ENCODE measurements at regions not wholly inside any gene's neighbourhood (a gene's known extent, or its start where the extent isn't known, plus 50 kb on each side); places are given as distances from the start of the nearest gene placed in this dataset.

DNA sequence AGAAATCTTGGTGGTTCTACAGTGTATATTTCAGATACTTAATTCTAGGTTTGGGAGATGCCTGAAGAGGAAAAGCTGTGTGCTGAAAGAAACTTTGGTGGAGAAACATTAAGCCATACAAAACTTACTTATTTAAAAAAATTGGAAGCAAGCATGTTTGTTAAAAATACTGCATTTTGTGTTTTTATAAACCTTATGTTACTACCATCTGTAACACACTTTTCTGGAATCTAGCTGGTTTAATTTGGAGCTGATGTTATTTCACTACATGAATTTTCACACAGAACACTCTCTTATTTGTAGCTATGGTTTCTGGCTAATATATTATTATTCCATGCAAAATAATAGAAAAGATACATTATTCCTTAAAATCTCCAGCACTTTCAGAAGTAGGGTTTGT, 710.7 kb downstream of the ADGRL2 start:
- no peak for DNase-seq (ENCODE audit: low read depth)

DNA sequence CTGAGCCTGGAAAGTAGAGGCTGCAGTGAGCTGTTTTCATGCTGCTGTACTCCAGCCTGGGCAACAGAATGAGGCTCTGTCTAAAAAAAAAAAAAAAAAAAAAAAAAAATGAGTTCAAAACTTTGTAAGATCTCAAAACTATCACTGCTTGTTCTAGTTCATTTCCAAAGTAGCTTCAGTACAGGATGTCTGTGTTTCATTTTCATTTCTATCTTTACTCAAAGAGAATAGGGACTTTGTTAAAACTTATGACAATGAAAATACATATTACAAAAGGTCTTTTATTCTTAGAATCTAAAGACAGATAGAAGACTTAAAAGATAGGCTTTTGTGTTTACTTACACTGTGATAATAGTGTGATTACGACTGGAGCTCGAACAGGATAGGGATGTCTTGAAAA, 709.7 kb downstream of the ADGRL2 start:
- in situ Hi-C loops (cut with HindIII; ENCODE audit: low pct_unique_long_range_greater_than_20kb, low sequenced_read_pairs) = no loop called here
- no peak for DNase-seq (ENCODE audit: low read depth)

More for the DNA sequence above, 710.7 kb downstream of the ADGRL2 start:
- in situ Hi-C loops (cut with HindIII; ENCODE audit: low pct_unique_long_range_greater_than_20kb, low sequenced_read_pairs) = no loop called here

DNA sequence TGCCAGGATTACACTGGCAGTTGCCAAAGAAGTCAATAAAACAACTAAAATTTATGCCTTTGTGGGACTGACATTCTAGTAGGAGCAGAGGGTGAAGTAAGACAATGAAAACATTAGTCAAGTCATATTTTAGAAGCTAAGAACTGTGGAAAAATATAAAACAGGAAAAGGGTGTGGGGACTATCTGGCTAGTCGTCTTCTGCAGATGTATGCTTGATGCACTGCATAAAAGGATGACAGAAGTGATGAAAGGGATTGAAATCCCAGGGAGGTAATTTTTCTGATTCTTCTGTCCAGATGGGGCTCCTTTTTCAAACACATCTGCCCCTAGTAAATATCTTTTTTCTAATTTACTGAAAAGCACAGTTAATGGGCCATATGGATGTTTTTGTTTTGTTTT, 706.3 kb downstream of the ADGRL2 start:
- DNase-seq (ENCODE audit: low read depth) = no peak
- in situ Hi-C loops (cut with HindIII; ENCODE audit: low pct_unique_long_range_greater_than_20kb, low sequenced_read_pairs) = no loop called here

DNA sequence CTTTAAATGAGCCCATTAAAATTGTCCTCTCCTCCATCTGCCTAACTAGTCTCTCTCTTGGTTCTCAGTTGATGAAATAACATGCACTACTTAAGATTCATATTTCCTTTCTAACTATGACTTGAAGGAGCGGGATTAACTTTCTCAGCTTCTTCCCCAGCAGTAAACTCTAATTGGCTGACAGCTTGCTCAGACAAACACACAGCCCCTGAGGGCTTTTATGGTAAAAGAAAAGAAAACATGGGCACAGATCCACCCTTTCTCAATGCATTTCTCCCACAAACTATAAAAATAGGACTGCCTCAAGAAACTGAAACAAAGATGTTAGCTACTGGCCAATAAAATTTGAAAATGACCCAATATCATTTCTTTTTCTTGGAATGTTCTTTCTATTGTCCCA, 703.1 kb downstream of the ADGRL2 start:
- in situ Hi-C loops (cut with HindIII; ENCODE audit: low pct_unique_long_range_greater_than_20kb, low sequenced_read_pairs) = no loop called here
- DNase-seq (ENCODE audit: low read depth) = no peak

DNA sequence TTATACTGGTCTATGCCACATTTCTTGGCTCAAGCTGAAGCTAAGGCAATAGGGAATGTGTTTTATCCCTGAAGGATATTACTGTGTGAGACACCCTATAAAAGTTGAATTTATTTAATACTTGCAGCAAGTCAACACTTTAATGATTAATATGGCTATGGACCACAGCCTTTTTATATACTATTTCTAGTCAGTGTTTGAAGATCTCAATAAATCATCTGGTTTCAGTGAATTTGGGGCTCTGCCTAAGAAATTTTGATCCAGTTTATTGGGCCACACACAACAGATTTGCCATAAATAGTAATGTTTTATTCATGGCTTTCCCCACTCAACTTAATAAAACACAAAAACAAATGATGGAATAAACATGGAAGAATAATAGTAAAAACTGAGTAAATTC, 698.3 kb downstream of the ADGRL2 start:
- in situ Hi-C loops (cut with HindIII; ENCODE audit: low pct_unique_long_range_greater_than_20kb, low sequenced_read_pairs) = no loop called here
- no peak for DNase-seq (ENCODE audit: low read depth)

DNA sequence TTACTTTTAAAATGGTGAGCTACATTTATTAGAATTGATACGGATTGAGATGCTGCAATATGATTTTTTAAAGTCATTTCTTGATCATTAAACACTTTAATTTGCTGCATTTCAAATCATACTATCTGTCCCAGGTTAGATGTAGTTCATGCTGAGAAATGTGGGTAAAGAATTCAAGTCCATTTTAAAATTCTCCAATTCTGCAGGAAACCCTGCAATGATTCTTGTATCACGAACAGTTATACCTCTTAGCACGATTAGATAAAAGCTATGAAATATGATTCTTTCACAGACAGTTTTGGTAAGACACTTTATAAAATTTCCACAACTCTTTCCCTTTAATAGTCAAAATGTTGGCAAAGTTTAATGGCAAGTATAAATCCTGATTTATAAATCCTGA, 693.4 kb downstream of the ADGRL2 start:
- in situ Hi-C loops (cut with HindIII; ENCODE audit: low pct_unique_long_range_greater_than_20kb, low sequenced_read_pairs) = no loop called here
- no peak for DNase-seq (ENCODE audit: low read depth)

DNA sequence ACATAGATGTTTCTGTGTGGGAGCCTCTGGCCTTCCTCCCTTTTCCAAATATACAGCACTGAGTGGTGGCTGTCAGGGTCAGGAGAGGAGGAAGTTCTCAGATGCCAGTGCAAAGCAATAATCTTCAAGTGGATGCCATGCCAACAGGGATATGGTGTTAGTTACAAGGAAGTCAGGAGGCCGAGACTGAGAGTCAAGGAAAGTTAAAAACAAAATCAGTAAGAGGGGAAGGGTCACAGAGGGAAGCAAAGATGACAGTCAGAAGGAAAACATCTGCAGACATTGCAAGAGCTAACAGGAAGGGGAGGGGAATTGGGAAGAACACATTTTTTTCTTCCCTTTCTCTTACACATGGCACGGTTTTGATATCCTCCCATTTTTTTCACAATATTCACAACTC, 691.4 kb downstream of the ADGRL2 start:
- DNase-seq (ENCODE audit: low read depth) = no peak
- in situ Hi-C loops (cut with HindIII; ENCODE audit: low pct_unique_long_range_greater_than_20kb, low sequenced_read_pairs) = no loop called here

DNA sequence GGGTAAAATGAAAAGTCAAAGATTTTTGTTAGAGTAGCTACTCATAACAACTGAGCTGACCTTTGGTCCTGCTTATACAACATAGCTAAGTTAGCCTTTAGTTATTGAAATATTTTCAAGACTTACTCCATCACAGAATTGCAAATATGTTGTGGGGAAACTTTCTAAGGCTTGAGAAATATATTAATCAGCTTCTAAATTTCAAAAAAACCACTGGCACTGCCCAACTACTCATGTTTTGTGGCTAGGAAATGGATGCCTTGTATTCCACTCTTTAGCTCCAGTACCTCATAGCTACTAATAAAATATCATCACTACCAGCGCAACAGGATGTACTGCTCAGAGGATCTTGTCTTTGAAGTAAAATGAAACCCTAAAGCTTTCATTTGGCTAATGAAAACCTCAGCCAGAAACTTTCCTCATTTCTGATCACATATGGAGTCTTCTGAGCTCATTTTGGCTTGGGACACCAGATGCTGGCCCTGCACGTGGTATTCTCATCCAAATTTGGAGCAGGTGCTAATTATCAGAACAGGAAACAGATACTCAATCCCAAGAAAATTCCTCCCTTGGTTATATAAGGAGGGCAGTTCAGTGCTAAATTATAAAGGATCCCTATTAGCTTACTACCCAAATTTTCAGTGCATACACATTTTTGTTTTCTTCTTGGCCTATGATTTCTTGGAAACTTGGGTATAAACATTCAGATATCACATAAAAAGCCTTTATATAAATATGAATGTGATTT, 690.7 kb downstream of the ADGRL2 start:
- no peak for DNase-seq (ENCODE audit: low read depth)
- in situ Hi-C loops (cut with HindIII; ENCODE audit: low pct_unique_long_range_greater_than_20kb, low sequenced_read_pairs) = no loop called here

DNA sequence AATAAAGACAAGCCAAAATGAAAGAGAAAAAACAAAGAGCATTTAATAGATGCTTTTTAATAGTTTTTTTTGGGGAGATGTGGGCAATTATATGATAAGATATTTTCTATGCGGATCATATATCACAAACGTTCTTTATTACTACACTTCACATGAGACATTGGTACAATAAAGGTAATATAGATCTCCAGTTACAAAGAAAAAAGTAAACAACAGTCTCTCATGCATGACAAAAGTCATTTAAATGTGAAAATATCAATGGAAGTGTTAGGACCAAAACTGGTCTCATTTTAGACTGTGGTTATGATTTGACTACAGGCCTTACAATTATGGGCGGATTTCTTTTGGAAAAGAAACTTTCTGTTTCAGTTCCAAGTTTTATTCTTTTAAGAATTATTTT, 687.0 kb downstream of the ADGRL2 start:
- DNase-seq (ENCODE audit: low read depth) = no peak
- in situ Hi-C loops (cut with HindIII; ENCODE audit: low pct_unique_long_range_greater_than_20kb, low sequenced_read_pairs) = no loop called here

DNA sequence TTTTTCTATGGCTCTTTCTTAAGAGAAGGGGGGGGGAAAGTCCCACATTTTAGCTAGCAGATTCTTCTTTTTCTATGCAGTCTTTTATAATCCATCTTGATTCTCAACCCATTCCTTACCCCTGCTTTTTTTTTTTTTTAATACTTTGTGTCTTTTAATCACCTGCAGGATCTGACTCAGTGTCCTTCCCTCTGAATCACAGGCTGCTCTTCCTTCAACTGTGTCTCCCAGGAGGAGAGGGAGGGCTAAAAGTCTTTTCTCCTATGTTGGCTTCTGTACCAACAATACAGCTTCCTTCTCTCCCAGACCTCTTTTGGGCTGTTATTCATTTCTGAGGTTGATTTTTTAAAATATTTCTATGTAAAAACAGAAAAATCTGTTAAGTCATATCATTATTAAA, 686.2 kb downstream of the ADGRL2 start:
- in situ Hi-C loops (cut with HindIII; ENCODE audit: low pct_unique_long_range_greater_than_20kb, low sequenced_read_pairs) = no loop called here
- peak; percentile 8 for DNase-seq (ENCODE audit: low read depth)

DNA sequence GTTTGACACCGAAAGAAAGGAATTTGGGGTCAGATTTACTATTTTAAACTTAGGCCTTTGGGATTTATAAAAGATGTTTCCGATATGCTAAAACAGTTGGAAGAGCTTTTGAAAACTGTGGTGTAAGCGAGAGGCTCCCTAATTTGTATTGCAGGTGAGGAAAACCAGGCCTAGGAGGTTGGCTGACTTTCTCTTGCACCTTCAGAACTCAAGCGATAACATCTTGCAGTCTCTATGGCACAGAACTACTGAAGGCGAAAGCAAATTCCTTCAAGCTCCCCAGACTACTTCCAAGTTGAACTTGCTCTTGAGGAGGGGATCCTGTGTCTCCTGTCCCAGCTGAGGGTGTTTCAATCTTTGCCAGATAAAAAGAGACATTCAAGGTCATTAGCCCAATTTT, 685.7 kb downstream of the ADGRL2 start:
- in situ Hi-C loops (cut with HindIII; ENCODE audit: low pct_unique_long_range_greater_than_20kb, low sequenced_read_pairs) = no loop called here
- DNase-seq (ENCODE audit: low read depth) = no peak

DNA sequence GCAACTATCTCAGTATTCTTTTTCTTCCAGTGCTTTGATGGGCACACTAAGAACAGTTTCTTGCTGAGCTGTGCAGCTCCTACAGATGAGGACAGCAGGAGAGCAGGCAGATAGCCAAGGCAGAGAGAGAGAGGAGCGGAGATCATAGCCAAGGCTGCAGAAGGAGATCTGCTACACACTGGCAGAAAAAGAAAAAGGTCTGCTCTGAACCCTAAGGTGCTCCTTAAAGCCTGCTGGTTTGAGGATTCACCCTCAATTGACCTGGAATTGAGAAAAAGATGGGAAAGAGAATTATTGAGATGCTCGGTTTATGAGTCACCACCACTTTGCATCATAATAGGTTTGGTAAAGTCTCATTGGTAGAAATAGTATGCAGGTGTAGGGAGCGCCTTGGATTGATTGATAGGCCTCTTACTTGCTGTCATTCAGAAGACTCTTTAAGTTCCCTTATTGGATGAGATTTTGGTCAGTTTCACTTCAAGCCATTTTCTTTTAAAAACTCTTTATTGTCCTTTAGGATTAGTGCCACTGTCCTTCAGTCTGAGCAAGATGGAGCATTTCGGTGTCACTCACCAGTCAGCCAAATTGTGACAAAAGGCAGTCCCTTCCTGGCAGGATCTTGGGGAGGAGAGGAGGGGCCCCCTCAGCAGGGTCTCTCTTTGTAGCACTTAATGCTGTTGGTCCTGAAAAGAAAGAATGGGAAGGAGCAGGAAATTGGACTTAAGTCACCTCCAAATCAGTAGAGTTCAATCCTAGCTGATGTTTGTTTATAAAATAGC, 685.0 kb downstream of the ADGRL2 start:
- DNase-seq (ENCODE audit: low read depth) = peak; percentile 66

DNA sequence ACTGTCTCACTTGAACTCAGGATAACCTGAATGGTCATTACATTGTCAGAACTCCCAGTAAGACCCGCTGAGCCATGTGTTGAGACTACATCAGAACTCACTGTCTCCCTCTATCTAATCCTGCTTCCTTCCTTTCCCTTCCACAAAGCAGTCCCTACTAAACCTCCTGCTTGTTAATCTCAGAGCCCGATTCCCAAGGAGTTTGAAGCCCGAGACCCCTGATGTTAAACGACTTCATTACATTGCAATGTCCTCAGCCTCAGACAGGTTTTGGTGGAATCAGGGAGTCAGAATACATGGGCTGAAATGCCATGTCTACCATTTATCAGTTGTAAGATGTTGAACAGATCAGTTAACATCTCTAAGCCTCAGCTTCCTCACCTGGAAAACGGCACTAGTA, 682.4 kb downstream of the ADGRL2 start:
- in situ Hi-C loops (cut with HindIII; ENCODE audit: low pct_unique_long_range_greater_than_20kb, low sequenced_read_pairs) = no loop called here
- DNase-seq (ENCODE audit: low read depth) = no peak

More for the DNA sequence above, 685.0 kb downstream of the ADGRL2 start:
- in situ Hi-C loops (cut with HindIII; ENCODE audit: low pct_unique_long_range_greater_than_20kb, low sequenced_read_pairs) = no loop called here

DNA sequence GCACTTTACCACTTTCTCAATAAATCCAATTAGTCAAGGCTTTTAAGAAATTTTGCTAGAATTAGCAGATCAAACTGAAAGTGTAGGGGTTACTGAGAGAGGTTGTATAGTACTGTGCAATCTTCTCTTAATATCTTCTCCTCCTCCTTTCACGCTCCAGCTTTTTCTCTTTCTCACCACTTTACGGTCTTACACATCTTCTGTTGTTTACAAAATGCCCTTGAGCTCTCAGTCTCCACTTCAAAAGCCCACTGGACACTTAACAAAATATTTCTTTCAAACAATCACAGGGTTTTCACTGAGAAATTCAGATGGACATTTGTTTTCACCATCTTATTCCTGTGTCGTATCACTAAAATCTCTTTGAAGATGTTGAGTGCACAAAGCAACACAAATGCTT, 678.2 kb downstream of the ADGRL2 start:
- no peak for DNase-seq (ENCODE audit: low read depth)
- in situ Hi-C loops (cut with HindIII; ENCODE audit: low pct_unique_long_range_greater_than_20kb, low sequenced_read_pairs) = no loop called here

DNA sequence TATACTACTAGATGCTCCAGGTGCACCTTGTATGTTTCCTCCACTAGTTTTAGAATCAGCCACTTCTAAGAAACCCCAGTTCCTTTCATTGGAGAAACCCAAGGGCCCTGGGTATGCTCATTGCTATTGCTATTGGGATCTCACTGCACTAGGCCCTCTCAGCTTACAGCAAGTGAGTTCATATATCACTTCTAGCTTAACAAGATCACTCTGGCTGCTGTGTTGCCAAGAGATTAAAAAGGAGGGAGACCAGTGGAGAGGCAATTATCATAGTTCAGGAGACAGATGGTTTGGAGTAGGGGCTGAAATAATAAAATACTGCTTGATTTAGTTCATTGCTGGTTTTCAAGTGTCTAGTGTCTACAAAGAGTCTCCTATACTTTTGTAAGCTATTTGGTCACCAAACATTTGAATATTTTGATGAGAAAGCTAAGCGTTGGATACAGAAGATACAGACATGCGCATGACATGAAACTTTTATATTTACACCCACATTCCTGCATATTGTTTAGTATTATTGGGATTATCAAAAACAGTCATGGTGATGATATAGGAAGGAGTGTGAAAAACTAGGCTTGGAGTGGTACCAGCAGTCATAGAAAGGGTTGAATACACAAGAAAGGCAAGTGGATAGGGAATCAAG, 671.9 kb downstream of the ADGRL2 start:
- no peak for DNase-seq (ENCODE audit: low read depth)
- in situ Hi-C loops (cut with HindIII; ENCODE audit: low pct_unique_long_range_greater_than_20kb, low sequenced_read_pairs) = no loop called here

DNA sequence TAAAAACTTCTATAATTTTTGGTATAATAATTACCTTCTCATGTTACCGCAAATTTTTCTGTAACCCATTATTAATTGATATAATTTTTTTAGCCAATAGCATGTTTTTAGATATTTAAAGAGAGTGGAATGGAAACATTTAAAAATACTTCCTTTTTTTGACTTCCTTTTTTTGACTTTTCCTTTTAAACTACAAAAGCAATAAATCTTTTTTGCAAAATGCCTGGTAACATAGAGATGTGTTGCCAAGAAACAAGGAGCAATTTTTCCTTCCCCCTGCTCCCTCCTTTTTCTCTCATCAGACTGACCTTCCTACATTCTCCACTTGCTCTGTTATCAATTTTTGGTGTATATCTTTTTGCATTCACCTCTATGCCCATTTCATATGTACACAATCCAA, 666.2 kb downstream of the ADGRL2 start:
- in situ Hi-C loops (cut with HindIII; ENCODE audit: low pct_unique_long_range_greater_than_20kb, low sequenced_read_pairs) = no loop called here
- no peak for DNase-seq (ENCODE audit: low read depth)

DNA sequence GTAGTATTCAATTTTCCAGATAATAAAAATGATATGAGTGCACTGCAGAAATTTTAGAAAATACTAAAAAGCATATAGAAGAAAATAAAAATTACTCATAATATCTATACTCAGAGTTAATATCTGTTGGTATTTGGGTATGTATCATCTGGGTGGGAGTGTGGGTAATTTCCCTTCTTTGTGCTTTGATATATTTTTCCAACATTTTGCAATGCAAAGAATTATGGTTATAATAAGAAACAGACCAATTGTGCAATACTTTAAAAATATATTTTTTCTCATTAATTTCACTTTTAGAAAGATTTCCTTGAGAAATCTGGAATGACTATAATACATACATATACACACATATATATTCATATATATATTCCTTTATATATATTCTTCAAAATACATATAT, 665.7 kb downstream of the ADGRL2 start:
- in situ Hi-C loops (cut with HindIII; ENCODE audit: low pct_unique_long_range_greater_than_20kb, low sequenced_read_pairs) = no loop called here
- DNase-seq (ENCODE audit: low read depth) = no peak

DNA sequence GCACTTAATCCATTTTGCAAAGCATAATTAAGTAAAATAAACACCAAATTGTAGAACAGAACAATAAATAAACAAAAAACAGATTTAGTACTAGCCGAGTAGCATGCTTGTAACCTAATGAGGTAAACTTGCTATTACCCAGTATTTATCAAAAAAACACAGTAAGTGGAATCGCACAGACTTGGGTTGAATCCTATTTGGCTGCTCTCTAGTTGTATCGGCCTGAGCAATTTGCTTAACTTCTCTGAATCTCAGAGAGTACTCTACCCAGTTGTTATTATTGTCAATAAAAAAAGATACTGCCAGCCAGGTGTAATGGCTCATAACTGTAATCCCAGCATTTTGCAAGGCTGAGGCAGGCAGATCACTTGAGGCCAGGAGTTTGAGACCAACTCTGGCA, 664.3 kb downstream of the ADGRL2 start:
- in situ Hi-C loops (cut with HindIII; ENCODE audit: low pct_unique_long_range_greater_than_20kb, low sequenced_read_pairs) = no loop called here
- DNase-seq (ENCODE audit: low read depth) = no peak

DNA sequence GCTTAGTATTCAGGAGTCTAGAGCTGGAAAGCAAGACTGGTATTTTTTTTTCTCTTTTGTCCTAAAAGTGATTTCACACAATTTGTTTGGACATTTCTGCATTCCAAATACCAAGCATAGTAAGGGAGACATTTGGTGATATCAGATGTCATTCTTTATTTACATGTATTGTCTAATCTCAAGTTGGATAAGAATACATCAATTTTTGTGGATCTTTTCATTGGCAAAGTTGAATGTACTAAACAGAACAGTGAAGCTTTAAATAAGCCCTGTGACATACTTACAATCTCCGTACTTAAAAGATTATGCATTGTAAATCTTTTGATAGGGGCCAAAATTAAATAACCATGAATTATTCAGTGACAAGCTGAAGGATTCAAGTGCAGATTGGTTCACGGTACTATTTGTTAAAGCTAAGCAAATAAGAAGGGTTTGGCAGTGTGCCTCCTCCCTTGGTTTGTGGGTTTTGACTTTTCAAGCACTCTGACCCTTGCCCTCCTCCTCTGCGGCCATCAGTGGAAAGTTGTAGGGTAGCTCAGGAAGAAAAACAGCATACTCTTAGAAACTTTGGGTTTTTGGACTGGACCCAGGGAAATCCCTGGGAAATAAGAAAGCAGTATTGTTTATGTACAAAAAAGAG, 663.7 kb downstream of the ADGRL2 start:
- DNase-seq (ENCODE audit: low read depth) = peak; percentile 7
- in situ Hi-C loops (cut with HindIII; ENCODE audit: low pct_unique_long_range_greater_than_20kb, low sequenced_read_pairs) = no loop called here

Measured in Caki2 (cell line).